Sciatic nerve (tissue), 2 donors: ENCODE measurements at regions not wholly inside any gene's neighbourhood (a gene's known extent, or its start where the extent isn't known, plus 50 kb on each side); places are given as distances from the start of the nearest gene placed in this dataset.
A peak's percentile ranks its signal among the peaks of the same experiment; 100 is the strongest.
"Not testable (repeated sequence)": the region's sequence is repeated elsewhere in the genome, so short reads cannot be mapped to it uniquely, and the experiment has no call there.

Experiments
- ATAC-seq: fragments of 200-7000 bp; cut with Tn5 transposase; one replicate; pipeline ENCODE4 v1.9.1; 2020; ENCODE audit warnings: mild to moderate bottlenecking, moderate library complexity
- DNase-seq: peaks from one replicate; pipeline ENCODE4 v3.0.0-alpha.2; 2020; ENCODE audit warnings: low spot score
- intact Hi-C: fragments of 100-400 bp; cut with DNase I; formaldehyde crosslinking; loops from one replicate; pipeline ENCODE4 v1.14.2; 2022
- donor health status: DM: no; HTN: no; CAD: no.
- donor health status: DM: no; HTN: no; CAD: no.

DNA sequence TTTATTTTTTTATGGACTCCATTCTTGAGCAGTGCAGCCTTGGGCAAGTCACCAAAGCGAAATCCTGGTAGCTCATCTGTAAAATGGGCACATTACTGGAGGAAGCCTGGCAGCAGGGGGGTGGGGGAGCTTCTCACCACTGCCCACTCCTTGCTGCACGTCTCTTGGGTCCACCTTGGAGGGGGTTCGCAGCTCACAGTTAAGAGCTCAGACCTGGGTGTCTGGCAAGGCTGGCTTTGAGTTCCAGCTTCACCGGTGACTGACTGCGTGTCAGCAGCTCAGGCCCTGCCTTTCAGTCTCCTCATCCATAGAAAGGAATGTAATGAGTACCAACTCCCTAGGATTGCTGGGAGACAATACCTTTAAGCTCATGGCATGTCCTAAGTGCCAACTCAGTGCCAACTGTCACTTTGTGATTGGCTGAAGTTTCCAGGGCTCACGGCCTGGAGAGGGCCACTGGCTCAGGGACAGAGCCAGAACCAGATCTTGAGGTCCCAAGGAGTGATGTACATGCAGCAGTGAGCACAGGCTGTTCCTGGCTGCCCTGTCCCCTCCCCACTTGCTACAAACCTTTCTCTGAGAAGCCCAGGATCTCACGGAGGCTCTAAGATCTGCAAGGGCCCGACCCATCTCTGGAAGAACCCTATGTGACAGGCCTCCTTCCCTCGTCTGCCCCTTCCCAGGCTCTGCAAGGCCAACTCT, 72.9 kb downstream of the C9orf50 start:
- DNase-seq, result peak; percentile 58
- intact Hi-C loops, result no loop called here
- ATAC-seq, result no peak

DNA sequence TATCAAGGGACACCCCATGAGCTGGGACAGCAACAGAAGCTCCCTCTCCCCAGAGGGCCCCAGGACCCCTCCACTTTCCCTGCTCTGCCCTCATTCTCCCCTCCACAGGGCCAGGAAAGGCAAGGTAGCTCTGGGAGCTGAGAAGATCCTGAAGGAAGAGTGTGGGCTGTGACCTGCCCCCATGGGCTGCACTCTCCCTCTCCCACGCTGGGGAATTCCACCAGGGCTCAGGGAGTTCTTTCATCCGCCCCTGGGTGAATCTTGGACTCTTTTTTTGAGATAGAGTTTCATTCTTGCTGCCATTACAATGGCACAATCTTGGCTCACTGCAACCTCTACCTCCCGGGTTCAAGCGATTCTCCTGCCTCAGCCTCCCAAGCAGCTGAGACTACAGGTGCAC, 73.8 kb downstream of the C9orf50 start:
- no peak for DNase-seq
- intact Hi-C loops, result no loop called here
- no peak for ATAC-seq

DNA sequence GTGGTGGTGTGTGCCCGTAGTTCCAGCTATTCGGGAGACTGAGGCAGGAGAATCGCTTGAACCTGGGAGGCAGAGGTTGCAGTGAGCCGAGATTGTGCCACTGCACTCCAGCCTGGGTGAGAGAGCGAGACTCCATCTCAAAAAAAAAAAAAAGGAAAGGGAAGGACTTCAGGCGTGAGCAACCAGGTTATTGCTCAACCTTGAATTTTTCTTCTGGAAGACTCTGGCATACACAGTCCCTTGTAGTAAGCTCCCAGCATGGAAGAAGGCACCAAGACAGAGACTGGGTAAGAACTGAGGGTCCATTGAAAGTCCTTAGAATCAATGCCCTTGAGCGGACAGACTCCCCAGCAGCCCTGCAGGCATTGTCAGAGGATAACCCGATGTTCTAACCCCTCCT, 75.0 kb downstream of the C9orf50 start:
- ATAC-seq, intact Hi-C loops: not testable (repeated sequence)
- DNase-seq, result peak; percentile 6

- ATAC-seq, result no peak
Observed at GRCh38 chr9:129544761-129545160, 76.1 kb downstream of the C9orf50 start.

GRCh38 chr9:129542741-129543140, 78.2 kb downstream of the C9orf50 start:
- no peak for ATAC-seq
- intact Hi-C loops, result no loop called here
- DNase-seq, result no peak

More at GRCh38 chr9:129544761-129545160, 76.1 kb downstream of the C9orf50 start:
- intact Hi-C loops, result no loop called here
- DNase-seq, result no peak

DNA sequence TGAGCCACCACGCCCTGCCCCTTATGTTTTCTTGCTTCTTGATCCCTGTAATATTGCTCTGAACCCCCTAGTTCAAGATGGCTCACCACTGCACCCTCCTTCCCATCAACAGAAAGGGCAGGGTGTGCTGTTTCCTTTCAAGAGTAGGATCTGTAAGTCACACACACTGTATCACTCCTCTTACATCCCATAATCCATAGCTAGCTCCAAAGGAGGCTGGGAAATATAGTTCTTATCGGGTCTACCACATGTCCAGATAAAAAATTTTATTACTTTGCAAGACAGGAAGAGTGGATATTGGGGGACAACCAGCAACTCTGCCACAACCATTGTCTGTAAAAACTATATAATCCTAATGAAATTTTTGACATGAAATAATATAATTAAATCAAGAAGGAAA, 79.6 kb downstream of the C9orf50 start:
- ATAC-seq, result no peak
- DNase-seq, result no peak
- intact Hi-C loops, result no loop called here

- DNase-seq (no peak), ATAC-seq (no peak)
- intact Hi-C loops, result no loop called here
Observed at GRCh38 chr9:129539446-129539845, 81.5 kb downstream of the C9orf50 start.

GRCh38 chr9:129531860-129532402, 89.0 kb downstream of the C9orf50 start:
- DNase-seq, intact Hi-C loops, ATAC-seq: not testable (repeated sequence)

GRCh38 chr9:129527955-129528354, 92.9 kb downstream of the C9orf50 start:
- DNase-seq, intact Hi-C loops, ATAC-seq: not testable (repeated sequence)

- intact Hi-C loops, result no loop called here
- no peak for ATAC-seq
- no peak for DNase-seq
Observed at GRCh38 chr9:129525656-129526196, 95.2 kb downstream of the C9orf50 start.

GRCh38 chr9:129524582-129525270, 96.2 kb downstream of the C9orf50 start:
- DNase-seq, result no peak
- intact Hi-C loops, result no loop called here
- no peak for ATAC-seq

DNA sequence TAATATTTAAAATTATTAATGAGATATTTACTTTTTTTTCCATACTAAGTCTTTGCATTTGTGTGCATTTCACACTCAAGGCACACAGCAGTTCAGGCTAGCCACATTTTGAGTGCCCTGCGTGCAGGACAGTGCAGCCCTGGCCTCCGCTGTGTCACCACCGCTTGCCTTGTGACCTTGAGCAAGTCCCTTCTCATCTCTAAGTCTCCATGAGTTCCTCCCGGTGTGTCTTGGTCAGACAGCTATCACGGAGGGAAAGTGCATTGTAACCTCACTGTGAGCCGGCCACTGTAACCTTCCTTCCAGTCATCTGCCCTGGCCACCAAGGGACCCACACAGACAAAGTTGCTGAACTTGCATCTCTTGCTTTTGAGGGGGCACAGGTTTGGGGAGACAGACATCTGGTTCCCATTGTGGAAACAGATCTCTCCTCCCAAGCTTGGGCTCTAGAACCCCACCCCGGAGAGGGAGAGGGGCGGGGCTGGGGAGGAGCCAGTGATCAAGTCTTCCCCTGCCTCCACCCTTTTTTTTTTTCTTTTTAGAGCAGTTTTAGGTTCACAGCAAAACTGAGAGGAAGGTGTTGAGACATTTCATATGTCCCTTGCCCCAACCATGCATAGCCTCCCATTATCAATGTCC, 96.8 kb downstream of the C9orf50 start:
- ATAC-seq (no peak), DNase-seq (no peak)
- intact Hi-C loops, result no loop called here

DNA sequence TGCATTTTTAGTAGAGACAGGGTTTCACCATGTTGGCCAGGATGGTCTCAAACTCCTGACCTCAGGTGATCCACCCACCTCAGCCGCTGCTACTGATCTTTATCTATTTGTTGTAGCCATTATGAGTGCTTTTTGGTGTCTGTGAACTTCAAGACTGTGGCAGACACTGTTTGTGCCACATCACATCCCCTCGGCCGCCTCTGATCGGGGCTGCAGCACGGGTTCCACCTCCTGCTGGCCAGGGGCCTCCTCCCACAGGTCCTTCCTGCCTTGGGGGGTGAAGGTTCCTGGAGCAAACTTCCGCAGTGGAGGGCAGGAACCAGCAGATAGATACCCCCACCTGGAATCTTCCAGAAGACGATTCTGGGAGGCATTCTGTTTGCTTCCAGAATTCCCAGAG, 98.5 kb downstream of the C9orf50 start:
- DNase-seq (no peak), ATAC-seq (no peak)
- intact Hi-C loops, result no loop called here

DNA sequence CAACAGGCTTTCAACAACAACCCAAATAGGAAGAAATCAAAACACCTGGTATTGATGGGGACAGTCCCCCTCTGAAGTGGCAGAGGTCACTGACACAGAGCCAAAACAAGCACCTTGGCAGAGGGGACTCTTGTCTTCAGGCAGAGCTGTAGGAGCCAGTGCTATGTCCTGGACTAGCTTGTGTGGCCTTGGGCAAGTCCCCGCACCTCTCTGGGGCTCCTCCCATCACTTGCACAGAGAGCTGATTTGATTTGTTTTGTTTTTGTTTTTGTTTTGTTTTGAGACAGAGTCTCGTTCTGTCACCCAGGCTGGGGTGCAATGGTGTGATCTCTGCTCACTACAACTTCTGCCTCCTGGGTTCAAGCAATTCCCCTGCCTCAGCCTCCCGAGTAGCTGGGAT, 100.8 kb downstream of the C9orf50 start:
- intact Hi-C loops, result no loop called here
- peak; percentile 9 for DNase-seq
- no peak for ATAC-seq

DNA sequence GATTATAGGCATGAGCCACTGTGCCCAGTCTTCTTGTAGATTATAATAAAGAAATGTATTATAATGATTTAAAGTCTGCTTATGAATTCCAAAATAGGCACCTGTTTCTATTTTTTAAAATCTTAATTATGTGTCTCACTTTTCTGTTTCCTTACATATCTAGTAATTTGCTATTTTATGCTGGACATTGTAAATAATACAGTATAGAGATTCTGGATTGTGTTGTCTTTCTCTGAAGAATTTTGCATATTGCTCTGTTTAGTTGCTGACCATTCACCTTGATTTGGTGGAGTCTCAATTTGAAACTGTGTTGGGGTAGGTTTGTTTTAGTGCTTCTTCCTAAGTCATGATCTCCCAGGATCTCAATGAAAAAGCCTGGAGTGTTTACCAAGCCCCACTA, 102.8 kb downstream of the C9orf50 start:
- no peak for ATAC-seq
- intact Hi-C loops, result no loop called here
- no peak for DNase-seq

DNA sequence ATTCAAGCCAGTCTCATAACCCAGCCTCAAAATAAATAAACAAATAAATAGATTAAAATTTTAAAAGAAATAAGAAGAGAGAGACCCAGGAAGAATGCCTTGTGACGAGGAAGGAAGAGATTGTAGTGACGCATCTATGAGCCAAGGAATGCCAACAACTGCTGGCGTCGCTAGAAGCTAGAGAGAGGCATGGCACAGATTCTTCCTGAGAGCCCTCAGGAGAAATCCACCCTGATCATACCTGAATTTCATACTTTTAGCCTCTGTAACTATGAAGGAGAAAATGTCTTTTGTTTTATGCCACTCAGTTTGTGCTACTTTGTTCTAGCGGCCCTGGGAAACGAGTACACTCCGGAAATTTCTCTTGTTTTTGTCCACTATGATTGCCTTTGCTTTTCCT, 103.9 kb downstream of the C9orf50 start:
- ATAC-seq (no peak), DNase-seq (no peak)
- intact Hi-C loops, result no loop called here

GRCh38 chr9:129514891-129515290, 106.0 kb downstream of the C9orf50 start:
- DNase-seq (no peak), ATAC-seq (no peak)
- intact Hi-C loops, result no loop called here

DNA sequence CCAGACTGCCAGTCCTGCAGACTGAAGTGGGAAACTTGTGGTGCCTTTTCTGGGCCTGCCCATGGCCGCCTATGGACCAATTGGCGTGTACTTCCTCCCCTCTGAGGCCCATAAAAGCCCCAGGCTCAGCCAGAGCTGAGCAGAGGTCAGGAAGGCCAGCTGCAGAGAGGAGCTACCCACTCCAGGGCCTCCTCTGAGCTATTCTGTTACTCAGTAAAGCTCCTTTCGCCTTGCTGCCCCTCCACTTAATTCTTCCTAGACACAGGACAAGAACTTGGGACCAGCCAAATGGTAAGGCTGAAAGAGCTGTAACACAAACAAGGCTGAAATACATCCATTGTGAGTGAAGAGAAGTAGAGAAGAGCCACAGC, 106.4 kb downstream of the C9orf50 start:
- ATAC-seq (no peak), DNase-seq (no peak)
- intact Hi-C loops, result no loop called here

- ATAC-seq, result no peak
- DNase-seq, result no peak
- intact Hi-C loops, result no loop called here
Observed at GRCh38 chr9:129513856-129514496, 106.9 kb downstream of the C9orf50 start.
